Left renal pelvis (tissue), 4 donors: ENCODE measurements at regions not wholly inside any gene's neighbourhood (a gene's known extent, or its start where the extent isn't known, plus 50 kb on each side); places are given as distances from the start of the nearest gene placed in this dataset.

Experiments
- DNase-seq, 4 donors: peaks; one replicate each; pipeline ENCODE4 v3.0.0-alpha.2; 2013; ENCODE audit warnings: low read depth in 4 of 4, low spot score in 3 of 4

DNA sequence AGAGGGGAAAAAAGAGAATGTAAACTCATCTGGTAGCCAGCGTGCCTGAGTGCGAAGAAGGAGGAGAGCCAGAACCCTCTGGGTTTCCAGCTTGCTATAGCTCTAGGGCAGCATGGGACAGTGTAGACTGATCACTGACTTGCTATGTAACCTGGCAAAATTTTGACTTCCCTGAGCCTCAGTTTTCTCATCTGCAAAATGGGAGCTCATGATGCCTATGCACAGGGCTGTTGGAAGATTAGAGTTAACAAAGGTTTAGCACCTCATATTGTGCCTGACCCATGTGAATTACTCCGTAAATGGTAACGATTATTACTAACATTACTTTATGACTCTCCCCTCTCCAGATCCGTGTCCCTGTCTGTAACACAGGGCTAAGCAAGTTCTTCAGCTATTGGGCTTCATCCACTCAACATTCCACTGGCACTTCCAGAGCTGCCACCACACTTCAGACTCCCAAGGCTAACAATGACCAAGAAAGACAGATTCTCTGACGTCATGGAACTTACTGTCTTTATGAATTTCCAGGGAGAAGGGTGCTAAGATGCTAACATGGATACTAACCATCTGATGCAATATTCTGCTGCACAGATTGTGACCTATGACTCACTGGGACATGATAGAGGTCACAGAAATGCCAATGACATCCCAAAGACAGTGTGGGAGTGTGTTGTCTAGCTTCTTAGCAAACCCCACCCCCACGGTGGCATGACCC is 195.2 kb downstream of the TRIM29 start:
- no peak for DNase-seq

DNA sequence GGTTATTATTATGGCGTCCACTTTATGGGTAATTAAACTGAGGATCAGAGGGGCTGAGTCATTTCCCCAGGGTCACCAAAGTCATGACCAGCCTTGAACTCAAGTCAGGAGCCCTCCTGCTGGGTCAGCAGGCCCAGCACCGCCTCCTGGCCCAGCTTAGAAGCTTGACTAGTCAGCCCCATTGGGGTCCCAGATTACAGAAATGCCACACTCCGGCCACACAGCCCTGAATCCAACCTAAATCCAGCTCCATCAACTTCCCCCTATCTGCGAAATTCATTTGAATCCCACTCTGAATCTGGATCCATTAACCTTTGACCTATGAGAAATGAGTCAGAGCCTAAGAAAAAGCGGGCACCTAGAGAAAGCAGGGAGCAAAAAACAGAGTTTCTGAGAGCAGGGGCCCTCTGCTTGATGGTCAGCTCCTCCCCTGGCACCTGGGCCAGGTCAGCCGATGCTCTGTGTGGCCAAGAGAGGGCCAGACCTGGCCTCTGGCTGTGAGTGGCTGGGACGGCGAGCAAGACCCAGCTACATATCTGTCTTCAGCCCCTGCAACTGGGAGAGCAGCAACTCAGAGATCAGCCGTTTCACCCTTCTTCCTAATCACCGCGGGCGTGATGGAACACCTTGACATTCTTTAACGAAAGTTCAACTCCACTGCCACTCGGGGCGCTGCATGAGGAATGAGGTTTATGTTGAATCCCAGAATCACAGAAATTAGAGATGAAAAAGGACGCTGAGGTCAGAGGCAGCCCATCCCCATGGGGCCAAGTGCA is 196.1 kb downstream of the TRIM29 start:
- DNase-seq = no peak

DNA sequence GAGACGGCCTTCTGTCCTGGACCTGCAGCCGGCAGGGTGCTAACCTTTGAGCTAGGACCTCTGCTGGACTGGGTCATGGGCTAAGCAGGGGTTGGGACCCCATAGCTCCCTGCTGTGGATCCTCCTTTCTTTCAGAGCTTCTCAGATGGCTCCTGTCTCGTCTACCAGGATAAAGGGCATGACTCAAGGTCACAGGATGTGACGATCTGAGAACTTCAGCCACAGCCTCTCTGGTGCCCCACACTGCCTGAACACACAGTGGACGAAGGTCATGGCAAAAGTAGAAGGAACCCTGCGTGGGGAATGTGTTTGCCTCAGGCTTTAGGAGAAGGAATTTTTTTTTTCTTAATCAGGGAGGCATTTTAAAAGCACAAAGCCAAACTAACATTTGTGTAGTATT is 196.7 kb downstream of the TRIM29 start:
- no peak for DNase-seq

DNA sequence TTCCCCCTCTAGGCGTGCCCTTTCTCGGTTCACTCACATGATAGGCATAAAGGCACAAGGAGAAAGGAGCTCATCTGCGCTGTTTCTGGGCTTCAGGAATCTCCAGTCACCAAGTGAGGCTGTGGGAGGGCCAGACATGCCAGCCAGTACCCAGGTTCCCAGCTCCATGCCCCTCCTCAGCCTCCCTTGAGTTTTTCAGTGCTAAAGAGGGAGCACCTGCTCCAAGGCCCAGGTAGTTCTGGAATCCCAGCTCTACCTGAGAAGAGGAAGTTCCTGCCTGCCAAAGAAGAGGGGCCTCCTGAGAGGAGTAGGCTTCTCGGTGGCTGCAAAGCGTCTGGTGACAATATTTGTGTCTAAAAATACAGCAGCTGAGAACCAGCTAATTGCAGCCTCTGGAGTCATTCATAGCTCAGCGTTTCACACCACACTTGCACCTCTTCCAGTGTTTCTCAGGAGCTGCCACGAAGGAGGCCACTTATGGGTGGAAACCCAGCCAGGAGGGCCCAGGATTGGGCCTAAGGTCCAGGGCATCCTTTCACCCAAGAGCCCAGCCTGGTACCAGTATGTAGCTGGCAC is 197.4 kb downstream of the TRIM29 start:
- no peak for DNase-seq

DNA sequence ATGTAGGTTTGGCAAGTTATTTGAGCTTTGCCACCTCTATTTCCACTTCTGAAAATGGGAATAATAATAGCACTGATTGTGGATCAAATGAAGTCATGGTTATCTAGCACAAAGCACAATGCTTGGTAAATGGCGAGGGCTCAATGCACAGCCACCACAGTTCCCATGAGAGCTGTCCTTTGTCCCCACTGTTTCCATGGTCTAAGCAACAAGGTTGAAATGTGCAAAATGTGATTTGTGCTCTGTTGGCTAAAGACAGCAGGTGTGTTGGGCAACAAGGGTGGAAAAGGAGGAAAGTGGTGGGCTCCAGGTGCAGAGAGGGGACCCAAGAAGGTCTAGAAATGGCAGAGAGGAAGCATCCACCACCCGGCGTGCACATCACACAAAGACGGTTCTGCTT is 200.5 kb downstream of the TRIM29 start:
- DNase-seq = no peak

DNA sequence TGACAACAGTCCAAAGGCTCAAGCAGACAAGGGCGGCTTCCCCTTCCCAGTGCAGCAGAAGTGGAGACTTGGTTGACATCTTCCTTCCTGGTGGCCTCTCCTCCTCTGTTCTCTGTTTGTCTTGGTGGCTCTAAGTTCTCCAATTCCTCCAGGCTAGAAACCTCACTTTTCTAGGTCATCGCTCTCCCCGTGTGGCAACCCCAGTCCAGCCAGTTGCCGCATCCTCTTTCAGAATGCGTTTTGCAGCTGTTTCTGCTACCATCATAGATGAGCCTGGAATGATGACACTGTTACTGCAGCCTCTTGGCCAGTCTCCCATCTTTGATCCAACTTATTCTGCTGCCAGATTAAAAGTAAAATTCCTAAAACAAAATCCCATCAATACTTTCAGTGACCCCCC is 201.5 kb downstream of the TRIM29 start:
- no peak for DNase-seq

DNA sequence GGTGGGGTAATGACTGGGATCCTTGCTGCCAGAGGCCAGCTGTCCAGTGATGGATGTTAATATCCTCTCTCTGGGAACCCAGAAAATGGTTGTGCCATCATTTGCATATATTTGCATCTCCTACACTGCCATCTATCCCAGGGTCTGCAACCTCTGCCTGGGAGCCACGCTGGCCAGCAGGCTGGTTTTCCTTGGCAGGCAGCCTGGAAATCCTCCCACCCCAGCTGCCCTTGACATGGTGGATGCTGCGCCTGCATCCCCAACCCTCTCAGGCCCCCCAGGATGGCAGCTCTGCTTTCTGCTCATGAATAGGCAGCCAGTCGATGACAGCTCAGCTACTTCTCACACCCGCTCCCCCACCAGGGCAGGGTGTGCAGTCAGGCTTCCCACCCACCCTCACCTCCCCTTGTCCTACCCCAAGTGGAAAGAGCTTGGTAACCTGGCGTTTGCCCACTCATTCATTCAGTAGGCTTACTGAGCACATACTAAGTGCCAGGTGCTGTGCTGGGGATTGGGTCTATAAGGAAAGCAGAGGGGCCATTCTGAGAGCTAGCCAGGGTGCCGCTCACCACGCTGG is 202.5 kb downstream of the TRIM29 start:
- DNase-seq = no peak

DNA sequence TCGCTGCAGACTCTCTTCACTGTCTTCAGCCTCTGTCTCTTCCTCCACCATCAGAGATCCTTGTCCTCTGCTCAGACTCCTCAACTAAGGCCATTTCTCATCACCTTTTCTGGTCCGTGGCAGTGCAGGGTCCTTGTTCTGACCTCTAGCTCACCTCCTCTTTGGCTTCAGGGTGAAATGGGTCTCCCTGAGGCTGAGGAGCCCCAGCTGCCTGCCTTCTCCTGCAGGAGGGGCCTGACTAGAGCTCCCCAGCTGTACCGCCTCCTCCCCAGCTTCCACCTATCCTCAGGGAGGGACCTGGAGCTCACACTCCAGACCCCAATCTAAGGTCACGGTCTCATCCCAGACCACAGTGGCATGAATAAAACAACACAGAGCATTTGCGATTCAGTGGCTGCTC is 203.0 kb downstream of the TRIM29 start:
- DNase-seq = no peak

DNA sequence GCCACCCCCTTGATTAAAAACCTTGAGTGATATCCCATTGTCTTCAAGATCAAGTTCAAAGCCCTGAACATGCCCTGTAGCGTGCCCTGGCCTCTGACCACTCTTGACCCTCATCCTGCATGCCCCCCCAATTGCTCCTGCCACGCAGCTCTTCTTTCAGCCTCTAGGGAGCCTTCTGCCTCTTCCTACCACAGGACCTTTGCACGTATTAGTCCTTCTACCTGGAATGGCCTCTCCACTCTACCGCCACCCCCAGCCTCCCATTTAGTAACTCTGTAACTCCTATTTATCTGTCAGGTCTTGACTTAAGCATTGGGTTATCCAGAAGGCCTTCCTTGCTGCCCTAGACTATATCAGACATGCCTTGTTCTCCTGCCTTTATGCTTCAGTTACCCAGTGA is 203.6 kb downstream of the TRIM29 start:
- no peak for DNase-seq

DNA sequence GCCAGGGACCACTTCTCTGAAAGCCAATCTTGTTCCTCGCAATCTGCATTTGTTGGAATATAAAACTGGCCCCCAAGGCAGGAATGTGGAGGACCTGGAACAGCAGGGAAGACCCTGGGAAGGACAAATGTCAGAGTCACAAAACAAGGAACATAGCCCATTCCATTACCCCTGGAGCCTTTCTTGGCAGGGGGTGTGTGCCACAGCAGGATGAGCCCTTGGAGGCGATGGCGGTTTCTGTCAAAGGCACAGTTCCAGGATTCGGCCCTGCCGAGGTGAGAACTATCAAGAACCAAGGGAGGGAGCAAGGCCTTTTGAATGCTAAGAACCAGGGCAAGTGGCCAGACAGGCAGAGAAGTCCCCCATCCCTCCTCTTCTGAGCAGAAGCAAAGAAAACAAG is 204.3 kb downstream of the TRIM29 start:
- no peak for DNase-seq

DNA sequence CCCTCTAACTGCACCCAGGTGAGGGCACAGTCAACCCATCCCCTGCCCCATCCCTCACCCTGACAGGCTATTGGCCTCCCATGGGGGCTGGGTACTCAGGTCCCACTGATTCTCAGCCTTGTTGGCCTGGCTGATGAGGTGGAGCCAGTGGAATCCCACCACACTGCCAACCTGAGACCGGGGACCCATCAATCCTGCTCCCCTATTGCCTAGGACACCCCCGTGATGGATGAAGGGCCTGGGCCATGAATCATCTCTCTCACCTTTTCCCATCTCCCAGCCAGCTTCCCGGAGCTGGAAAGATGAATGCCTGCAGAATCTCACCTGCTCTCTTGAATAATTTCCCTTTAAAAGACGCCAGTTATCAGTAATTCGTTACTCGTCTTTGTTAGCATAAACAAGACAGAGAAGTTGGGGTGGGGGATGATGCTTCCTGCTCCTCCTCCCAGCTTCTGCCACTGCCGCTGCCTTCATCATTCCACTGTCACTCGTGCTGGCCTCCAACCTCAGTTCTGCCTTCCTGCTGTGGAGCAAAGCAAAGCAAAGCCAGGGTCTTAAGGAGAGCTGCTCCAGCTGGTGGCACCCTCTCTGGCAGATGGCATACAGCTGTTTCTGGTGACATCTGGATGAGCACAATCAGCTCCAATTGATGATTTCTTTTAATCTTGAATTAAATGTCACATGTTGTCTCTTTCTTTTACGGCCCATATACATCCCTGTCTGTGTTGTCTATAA is 204.0 kb upstream of the NECTIN1 start:
- no peak for DNase-seq

DNA sequence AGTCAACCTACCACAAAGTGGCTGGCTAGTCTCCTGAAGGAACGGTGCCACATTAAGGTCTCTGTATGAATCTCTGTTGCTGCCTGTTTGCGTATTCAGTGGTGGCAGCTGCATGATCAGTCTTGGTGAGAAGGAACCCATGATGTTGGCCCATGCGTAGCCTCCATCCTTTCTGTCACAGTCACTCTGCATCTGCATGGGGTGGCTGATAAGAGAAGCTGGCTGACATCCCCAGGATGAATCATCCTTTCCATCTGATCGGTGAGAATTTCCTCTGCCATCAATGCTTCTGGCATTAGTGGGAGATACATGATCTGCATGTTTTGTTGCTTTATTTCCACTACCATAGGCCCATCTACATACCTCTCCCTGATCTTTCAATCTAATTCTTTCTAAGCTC is 199.0 kb upstream of the NECTIN1 start:
- no peak for DNase-seq

DNA sequence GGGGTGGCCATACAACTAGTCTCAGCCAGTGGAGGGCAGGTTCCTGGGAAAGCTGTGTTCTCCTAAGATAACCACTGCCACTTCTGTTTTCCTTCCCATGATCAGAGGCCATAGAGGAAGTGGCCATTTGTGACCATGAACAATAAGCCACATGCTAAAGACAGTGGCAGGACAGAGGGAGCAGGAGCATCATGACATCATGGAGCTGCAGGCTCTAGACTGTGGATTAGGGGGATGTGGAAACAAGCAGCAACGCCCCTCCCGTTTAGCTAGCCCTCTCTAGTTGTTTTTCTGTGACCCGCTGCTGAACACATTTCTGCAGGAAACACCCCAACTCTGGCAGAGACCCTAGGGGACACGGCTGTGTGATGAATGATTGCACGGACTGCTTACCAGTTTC is 195.0 kb upstream of the NECTIN1 start:
- DNase-seq = no peak

DNA sequence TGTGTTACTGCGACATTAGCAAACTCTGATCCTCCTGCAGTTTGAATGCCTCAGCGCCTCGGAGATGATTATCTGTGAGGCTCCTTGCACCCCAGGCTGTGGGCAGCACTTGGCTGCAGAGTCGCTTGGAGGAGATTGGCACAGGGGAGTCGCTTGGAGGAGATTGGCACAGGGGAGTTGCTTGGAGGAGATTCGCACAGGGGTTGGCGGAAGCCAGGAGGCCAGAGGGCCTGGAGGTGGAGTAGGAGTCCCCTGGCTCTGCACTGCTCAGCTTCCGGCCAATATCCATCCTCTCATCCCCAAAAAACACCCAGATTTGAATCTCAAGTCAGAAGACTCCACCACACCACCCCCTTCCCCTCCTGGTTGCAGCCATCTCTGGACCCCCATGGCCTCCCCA is 192.6 kb upstream of the NECTIN1 start:
- DNase-seq = no peak

DNA sequence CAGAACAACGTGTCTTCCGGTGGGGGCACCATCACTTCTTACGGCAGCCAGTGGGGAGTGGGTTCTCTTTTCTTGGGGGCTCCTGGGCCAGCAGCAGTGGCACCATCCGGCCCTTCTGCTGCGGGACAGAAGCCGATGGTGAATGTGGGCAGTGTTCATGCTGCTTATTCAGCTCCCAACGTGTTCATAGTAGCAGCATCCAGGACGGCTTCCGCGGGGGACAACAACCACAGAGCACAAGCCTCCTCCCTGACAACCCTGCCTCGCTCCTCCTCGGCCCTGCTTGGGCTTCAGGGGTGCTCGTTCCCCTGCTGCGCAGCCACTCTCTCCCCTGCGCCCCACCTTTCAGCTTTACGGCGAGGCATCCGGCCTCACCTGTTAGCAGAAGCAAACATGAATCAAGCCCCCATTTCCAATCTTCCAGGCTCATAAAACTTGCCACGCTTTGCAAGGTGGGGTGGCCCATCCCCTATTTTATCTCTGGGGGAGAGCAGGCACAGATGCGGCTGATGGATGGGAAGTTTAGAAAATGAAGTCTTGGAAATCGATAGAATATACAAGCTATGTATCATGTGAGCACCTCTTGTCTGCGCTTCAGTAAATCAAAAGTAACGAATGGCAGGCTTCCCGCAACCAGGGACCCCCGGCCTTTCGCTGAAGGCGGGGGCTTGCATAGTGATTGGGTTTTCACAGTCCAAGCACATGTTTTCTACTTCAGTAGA is 191.8 kb upstream of the NECTIN1 start:
- DNase-seq = no peak

DNA sequence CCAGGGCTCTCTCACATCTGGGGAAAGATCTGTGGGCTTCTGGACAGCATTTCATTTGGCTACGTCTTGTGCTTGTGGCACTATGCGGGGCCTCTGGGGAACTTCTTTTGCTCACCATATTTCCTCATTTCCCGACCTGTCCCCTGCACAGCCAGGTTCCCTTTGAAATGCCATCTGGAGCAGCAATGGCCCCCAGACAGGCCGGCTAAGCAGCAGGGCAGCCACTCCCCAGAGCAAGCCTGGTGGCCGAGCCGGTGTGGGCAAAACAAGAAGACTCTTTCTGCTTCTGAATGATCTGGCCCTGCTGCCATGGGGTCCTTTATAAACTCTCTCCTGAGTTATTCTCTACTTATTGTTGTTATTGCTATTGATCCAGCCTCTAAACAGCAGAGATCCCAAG is 190.7 kb upstream of the NECTIN1 start:
- no peak for DNase-seq

DNA sequence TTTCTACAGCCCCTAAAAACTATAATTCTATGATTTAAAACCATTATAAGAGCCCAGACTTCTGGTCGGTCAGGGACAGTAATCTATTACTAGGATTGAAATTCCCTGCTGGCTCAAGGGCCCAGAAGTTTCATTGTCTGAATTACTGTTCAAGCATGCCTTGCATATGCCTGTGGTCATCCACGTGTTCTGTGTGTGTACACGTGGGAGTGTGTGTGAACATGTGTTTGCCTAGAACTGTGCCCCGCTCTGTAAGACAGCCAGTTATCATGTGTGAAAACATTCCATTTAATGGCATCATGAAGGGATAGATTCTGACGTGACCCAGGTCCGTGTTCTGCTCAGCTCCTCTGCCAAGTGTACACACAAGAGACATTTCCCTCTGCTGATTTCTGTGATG is 189.3 kb upstream of the NECTIN1 start:
- no peak for DNase-seq

DNA sequence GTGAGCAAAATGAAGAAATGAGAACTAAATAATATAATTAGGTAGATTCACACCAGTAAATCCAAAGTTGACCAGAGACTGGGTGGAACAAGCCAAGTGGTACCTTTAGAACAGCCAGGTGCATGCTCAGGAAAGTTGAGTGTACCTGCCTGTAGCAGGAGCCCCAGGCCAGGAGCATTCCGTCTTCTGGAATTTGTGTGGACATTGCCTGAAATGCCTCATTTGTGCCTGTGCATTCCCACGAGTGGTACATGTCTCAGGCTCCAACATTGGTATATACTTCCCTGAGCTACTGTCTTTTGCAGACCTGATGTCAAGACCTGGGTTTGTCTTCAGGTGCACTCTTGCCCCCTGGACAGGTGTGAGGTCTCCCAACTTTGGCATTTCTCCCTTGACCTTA is 187.6 kb upstream of the NECTIN1 start:
- DNase-seq = no peak

DNA sequence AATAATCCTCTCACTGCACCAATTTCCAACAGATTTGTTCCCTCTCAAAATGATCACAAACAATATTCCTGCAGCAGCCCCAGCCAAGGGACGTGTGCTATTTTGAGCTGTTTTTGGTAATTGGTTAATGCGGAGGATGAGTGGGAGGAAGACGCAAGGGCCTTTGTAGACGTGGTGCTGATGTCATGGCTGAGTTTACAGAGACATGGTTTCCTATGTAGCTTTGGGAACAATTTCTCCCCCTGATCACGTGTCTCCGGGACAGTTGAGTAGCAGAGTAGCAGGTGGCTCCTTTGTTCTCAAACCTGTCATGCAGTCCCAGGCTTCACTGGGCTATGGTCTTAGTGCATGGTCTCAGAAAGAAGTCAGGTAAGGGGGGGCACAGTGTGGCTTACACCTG is 183.2 kb upstream of the NECTIN1 start:
- no peak for DNase-seq

DNA sequence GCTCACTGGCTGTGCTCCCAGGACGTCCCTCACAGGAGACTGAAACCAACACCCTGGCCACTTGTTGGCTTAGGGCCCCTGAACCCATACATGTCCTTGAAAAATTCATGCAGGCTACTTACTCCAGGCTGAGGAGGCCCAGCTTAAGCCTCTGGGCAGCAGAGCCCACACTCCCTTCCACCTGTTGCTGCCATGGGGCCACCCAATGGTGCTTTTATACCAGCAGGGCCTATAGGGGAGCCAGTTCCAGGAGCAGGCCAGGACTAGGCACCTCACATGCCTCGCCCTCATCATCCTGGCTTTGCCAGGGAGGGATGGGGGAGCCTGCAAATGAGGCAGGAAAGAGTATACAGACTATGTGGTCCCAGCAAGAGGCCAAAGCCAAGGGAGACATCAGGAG is 181.7 kb upstream of the NECTIN1 start:
- no peak for DNase-seq
